ENCODE measurements at regions not wholly inside any gene's neighbourhood (a gene's known extent, or its start where the extent isn't known, plus 50 kb on each side); places are given as distances from the start of the nearest gene placed in this dataset.

GRCh38 chr12:30203981-30204380 lies 420.2 kb upstream of the TMTC1 start:
- Histone ChIP-seq H3K36me3 (ENCODE audit: control insufficient read depth in 4 of 4, insufficient read depth in 3 of 4, low read depth in 1 of 4, low read length in 3 of 4) (no peaks in the 10 kb centered on the region), H3K4me1 (ENCODE audit: control insufficient read depth in 4 of 4, insufficient read depth in 4 of 4, low read length in 3 of 4) (peaks cover 0 to 6% (median 2%) of the 10 kb centered on the region in 4 donors), H3K9ac (ENCODE audit: low read depth in 1 of 2, low read length in 2 of 2) (no peak overlapping the region), H3K9me3 (ENCODE audit: control insufficient read depth in 4 of 4, low read length in 3 of 4) (no peaks in the 10 kb centered on the region), H3K27me3 (ENCODE audit: control insufficient read depth in 4 of 4, insufficient read depth in 4 of 4, low read length in 3 of 4) (peaks cover 0 to 3% (median 0%) of the 10 kb centered on the region in 4 donors), H3K4me3 (ENCODE audit: low read depth in 1 of 3, low read length in 3 of 3) (no peak overlapping the region), H3K27ac (ENCODE audit: low read depth in 1 of 2, low read length in 2 of 2) (no peak overlapping the region)
- TF ChIP-seq JUND (IDR thresholded peaks at IDR 0.05), result no peak
- TF ChIP-seq HNF4A (conservative IDR thresholded peaks at IDR 0.05), result no peak
- no peak for DNase-seq (ENCODE audit: low spot score)
- 89% methylated on average over 2 of the region's 2 CpGs for WGBS

- H3K36me3 ChIP-seq (ENCODE audit: control insufficient read depth in 4 of 4, insufficient read depth in 3 of 4, low read depth in 1 of 4, low read length in 3 of 4), result no peaks in the 10 kb centered on the region
- H3K27ac ChIP-seq (ENCODE audit: low read depth in 1 of 2, low read length in 2 of 2), result no peak overlapping the region
- H3K4me1 ChIP-seq (ENCODE audit: control insufficient read depth in 4 of 4, insufficient read depth in 4 of 4, low read length in 3 of 4), result peaks cover 0 to 6% (median 2%) of the 10 kb centered on the region in 4 donors
- peaks cover 0 to 3% (median 0%) of the 10 kb centered on the region in 4 donors for H3K27me3 ChIP-seq (ENCODE audit: control insufficient read depth in 4 of 4, insufficient read depth in 4 of 4, low read length in 3 of 4)
- 43% methylated on average over 6 of the region's 6 CpGs for WGBS
- H3K4me3 ChIP-seq (ENCODE audit: low read depth in 1 of 3, low read length in 3 of 3), result no peak overlapping the region
- H3K9me3 ChIP-seq (ENCODE audit: control insufficient read depth in 4 of 4, low read length in 3 of 4), result no peaks in the 10 kb centered on the region
- no peak overlapping the region for H3K9ac ChIP-seq (ENCODE audit: low read depth in 1 of 2, low read length in 2 of 2)
- DNase-seq (ENCODE audit: low spot score), result no peak
- TF ChIP-seq GABPA (IDR thresholded peaks at IDR 0.05 in 1 of 2, conservative IDR thresholded peaks at IDR 0.05 in 1 of 2) (no peak), RAD21 (IDR thresholded peaks at IDR 0.05) (no peak), YY1 (IDR thresholded peaks at IDR 0.05) (no peak), ZBTB33 (IDR thresholded peaks at IDR 0.05) (no peak), CTCF (IDR thresholded peaks at IDR 0.05; ENCODE audit: low read depth, low read length, missing input control) (no peak), REST (IDR thresholded peaks at IDR 0.05) (no peak), SP1 (IDR thresholded peaks at IDR 0.05) (no peak), NR2F2 (IDR thresholded peaks at IDR 0.05) (no peak), ATF3 (IDR thresholded peaks at IDR 0.05) (no peak), RXRA (IDR thresholded peaks at IDR 0.05) (no peak), FOXA1 (IDR thresholded peaks at IDR 0.05) (no peak), TAF1 (conservative IDR thresholded peaks at IDR 0.05) (no peak), MAX (IDR thresholded peaks at IDR 0.05) (no peak), FOXA2 (IDR thresholded peaks at IDR 0.05) (no peak), JUND (IDR thresholded peaks at IDR 0.05) (no peak), HNF4G (IDR thresholded peaks at IDR 0.05) (no peak)
Measured at GRCh38 chr12:30202521-30203254, 418.9 kb upstream of the TMTC1 start.
